Mesothelial cell of epicardium (in vitro differentiated cells): ENCODE measurements at regions not wholly inside any gene's neighbourhood (a gene's known extent, or its start where the extent isn't known, plus 50 kb on each side); places are given as distances from the start of the nearest gene placed in this dataset.
A peak's percentile ranks its signal among the peaks of the same experiment; 100 is the strongest.

Experiments
- DNase-seq, 2 experiments: peaks; one replicate each; pipeline ENCODE4 v3.0.0; 2021; ENCODE audit warnings: low spot score in 2 of 2; ENCODE audit not compliant: unreplicated experiment in 2 of 2
- H3K27ac Mint-ChIP-seq: 2 replicates; pipeline ENCODE4 v1.8.0; 2021; ENCODE audit warnings: mixed read lengths
- H3K27me3 Mint-ChIP-seq: 2 replicates; pipeline ENCODE4 v1.8.0; 2021; ENCODE audit warnings: low read depth, mixed read lengths
- H3K36me3 Mint-ChIP-seq: 2 replicates; pipeline ENCODE4 v1.8.0; 2021; ENCODE audit warnings: mixed read lengths
- H3K4me1 Mint-ChIP-seq: 2 replicates; pipeline ENCODE4 v1.8.0; 2021; ENCODE audit warnings: mixed read lengths
- H3K4me3 Mint-ChIP-seq: 2 replicates; pipeline ENCODE4 v1.8.0; 2021; ENCODE audit warnings: mild to moderate bottlenecking, moderate library complexity, mixed read lengths
- H3K9me3 Mint-ChIP-seq: 2 replicates; pipeline ENCODE4 v1.8.0; 2021; ENCODE audit warnings: mixed read lengths
- TF ChIP-seq, protein P1 (sequence below): fragments of 200-600 bp; sonication (generic); IDR thresholded peaks from one replicate; pipeline ENCODE4 v1.5.0; 2021; ENCODE audit warnings: antibody characterized with exemption; ENCODE audit not compliant: unreplicated experiment

DNA sequence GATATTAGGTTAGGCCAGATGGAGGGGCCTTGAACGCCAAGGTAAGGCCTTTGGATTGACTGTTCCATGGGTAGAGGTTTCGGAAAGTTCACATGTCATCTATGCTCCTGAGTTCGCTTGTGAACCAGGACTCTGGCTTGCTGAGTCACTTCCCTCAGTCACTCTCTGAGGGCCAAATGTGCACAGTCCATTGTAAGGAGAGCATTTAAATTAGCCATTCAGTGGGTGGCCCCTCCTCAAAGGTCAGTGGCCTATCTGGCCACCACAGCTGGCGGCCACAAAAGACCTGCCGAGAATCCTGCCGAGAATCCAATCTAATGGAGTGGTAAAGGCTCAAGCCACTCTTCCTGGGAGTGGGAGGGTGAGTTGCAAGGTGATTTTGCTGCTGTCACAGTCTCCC lies 58.9 kb upstream of the ARAP3 start:
- Mint-ChIP-seq H3K27me3 (peaks cover 71% of the 10 kb centered on the region), H3K36me3 (no peaks in the 10 kb centered on the region), H3K9me3 (no peaks in the 10 kb centered on the region), H3K4me1 (no peaks in the 10 kb centered on the region), H3K27ac (no peak overlapping the region), H3K4me3 (no peak overlapping the region)
- DNase-seq: no peak
- TF ChIP-seq, protein P1, sequence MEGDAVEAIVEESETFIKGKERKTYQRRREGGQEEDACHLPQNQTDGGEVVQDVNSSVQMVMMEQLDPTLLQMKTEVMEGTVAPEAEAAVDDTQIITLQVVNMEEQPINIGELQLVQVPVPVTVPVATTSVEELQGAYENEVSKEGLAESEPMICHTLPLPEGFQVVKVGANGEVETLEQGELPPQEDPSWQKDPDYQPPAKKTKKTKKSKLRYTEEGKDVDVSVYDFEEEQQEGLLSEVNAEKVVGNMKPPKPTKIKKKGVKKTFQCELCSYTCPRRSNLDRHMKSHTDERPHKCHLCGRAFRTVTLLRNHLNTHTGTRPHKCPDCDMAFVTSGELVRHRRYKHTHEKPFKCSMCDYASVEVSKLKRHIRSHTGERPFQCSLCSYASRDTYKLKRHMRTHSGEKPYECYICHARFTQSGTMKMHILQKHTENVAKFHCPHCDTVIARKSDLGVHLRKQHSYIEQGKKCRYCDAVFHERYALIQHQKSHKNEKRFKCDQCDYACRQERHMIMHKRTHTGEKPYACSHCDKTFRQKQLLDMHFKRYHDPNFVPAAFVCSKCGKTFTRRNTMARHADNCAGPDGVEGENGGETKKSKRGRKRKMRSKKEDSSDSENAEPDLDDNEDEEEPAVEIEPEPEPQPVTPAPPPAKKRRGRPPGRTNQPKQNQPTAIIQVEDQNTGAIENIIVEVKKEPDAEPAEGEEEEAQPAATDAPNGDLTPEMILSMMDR: no peak

DNA sequence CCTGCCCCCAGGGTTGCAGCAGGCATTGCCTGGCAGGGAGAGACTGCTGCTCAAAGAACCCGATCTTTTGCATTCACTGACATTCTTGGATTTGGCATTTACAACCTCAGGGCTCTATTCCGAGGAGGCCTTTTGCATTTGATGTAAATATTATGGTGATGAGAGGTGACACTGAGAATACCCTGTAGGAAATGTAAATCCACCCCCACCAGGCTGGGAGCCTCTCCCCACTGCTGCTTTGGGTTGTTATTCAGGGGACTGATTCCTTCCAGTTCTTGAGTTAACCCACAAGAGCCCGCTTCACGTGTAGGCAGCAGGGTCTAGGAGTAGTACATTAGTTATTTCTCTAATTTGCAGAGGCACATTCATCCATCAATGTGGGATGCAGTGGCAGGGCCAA lies 55.5 kb upstream of the ARAP3 start:
- no peak overlapping the region for H3K4me3 Mint-ChIP-seq
- no peaks in the 10 kb centered on the region for H3K36me3 Mint-ChIP-seq
- H3K27ac Mint-ChIP-seq: no peak overlapping the region
- peaks cover 55% of the 10 kb centered on the region for H3K27me3 Mint-ChIP-seq
- TF ChIP-seq, protein P1: no peak
- no peaks in the 10 kb centered on the region for H3K9me3 Mint-ChIP-seq
- DNase-seq: no peak
- no peaks in the 10 kb centered on the region for H3K4me1 Mint-ChIP-seq

DNA sequence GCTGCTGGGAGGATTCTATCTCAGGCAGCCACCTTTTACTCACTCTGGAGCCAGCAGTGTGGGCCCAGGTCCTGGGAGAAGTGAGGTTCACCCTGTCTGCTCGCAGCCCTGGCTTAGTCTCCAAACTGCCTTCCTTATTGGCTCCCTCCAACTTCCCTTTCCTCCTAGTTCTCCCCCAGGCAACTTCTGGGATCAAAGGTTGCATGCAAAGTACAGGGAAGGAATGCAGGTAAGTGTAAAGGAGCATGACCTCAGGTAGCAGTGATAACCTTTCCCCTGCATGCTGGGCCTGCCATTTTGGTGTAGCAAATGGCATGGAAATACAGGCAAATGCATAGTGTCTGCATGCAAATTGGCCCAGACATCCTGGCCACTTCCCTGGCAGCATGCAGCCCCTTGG lies 53.8 kb upstream of the ARAP3 start:
- no peak for DNase-seq
- TF ChIP-seq, protein P1: no peak
- Mint-ChIP-seq H3K27ac (no peak overlapping the region), H3K27me3 (peaks cover 54% of the 10 kb centered on the region), H3K4me1 (no peaks in the 10 kb centered on the region), H3K36me3 (no peaks in the 10 kb centered on the region), H3K9me3 (no peaks in the 10 kb centered on the region), H3K4me3 (no peak overlapping the region)

DNA sequence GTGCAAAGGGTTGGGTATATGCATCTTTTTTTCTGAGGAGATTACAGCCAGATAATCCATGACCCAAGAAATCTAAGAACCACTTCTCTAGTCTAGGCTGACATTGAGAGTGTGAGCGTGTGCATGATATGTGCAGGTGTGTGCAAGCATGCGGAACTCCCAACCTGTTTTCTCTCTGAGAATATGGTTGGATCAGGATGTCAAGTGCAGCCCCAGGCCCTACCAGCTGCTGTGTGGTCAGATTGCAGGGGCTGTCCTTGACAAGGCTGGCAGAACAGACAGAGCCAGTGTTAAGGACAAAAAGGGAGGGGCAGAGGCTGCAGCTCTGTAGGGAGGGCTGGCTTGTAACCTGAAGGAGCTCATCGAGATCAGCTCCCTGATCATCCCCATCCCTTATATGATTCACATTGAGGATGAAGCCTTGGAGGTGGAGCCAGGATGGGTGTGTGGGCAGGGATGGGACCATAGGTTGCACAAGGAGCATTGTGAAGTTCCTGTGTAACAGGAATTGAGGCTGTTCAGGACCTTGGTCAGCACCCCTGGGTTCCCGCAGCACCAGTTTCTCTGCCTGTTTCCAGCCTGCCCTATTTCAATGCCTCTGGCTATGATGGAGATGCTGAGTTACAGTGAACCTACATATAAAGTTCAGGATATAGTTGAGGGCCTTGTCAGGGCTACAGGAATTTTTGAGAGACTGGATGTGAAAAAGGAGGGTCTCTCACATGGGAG lies 52.6 kb upstream of the ARAP3 start:
- Mint-ChIP-seq H3K4me3 (no peak overlapping the region), H3K27me3 (peaks cover 59% of the 10 kb centered on the region), H3K27ac (no peak overlapping the region), H3K36me3 (no peaks in the 10 kb centered on the region), H3K9me3 (no peaks in the 10 kb centered on the region), H3K4me1 (no peaks in the 10 kb centered on the region)
- TF ChIP-seq, protein P1: no peak
- peak; percentile 50 to 80 for DNase-seq

DNA sequence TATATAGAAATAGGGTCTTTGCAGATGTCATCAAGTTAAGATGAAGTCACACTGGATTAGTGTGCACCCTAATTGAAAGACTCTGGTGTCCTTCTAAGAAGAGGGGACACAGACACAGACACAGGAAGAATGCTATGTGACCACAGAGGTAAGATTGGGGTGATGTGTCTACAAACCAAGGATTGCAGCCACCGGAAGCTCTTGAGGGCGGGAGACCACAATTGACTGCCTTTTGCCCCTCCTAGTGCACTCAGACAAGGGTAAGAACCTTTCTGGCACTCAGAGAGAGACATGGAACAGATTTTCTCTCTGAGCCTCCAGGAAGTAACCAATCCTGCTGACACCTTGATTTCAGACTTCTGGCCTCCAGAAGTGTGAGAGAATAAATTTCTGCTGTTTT lies 51.2 kb upstream of the ARAP3 start:
- Mint-ChIP-seq H3K36me3 (no peaks in the 10 kb centered on the region), H3K4me3 (no peak overlapping the region), H3K9me3 (no peaks in the 10 kb centered on the region), H3K27me3 (peaks cover 61% of the 10 kb centered on the region), H3K4me1 (no peaks in the 10 kb centered on the region), H3K27ac (no peak overlapping the region)
- DNase-seq: no peak
- TF ChIP-seq, protein P1: no peak

DNA sequence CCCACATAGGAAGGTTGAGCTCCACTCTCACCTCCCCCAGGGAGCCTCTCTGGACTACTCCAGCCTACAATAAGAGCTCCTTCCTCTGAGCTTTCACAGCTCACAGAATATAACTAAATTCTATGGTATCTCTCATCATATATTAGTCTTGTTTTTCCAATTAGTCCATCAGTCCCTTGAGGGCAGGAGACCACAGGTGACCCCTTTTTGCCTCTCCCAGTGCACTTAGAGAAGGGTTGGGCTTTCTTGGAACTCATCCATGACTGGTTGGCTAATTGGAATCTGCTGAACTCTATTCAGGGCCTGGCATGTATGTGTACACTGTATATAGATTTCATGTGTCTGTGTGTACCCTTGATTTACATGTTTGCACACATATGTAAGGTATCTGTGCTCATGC lies 50.4 kb upstream of the ARAP3 start:
- no peak for DNase-seq
- no peak overlapping the region for H3K27ac Mint-ChIP-seq
- no peak overlapping the region for H3K4me3 Mint-ChIP-seq
- peaks cover 53% of the 10 kb centered on the region for H3K27me3 Mint-ChIP-seq
- no peaks in the 10 kb centered on the region for H3K9me3 Mint-ChIP-seq
- H3K4me1 Mint-ChIP-seq: no peaks in the 10 kb centered on the region
- TF ChIP-seq, protein P1: no peak
- H3K36me3 Mint-ChIP-seq: no peaks in the 10 kb centered on the region
